ENCODE measurements at regions not wholly inside any gene's neighbourhood (a gene's known extent, or its start where the extent isn't known, plus 50 kb on each side); places are given as distances from the start of the nearest gene placed in this dataset.
"Not testable (repeated sequence)": the region's sequence is repeated elsewhere in the genome, so short reads cannot be mapped to it uniquely, and the experiment has no call there.

- H3K4me3 ChIP-seq (ENCODE audit: extremely low read depth in 1 of 4, insufficient read depth in 2 of 4, low read depth in 3 of 4, low read length in 4 of 4); H3K27ac ChIP-seq (ENCODE audit: low read depth, low read length); H4K5ac ChIP-seq (ENCODE audit: insufficient read length, low read depth, low read length); H4K20me1 ChIP-seq (replicated peaks in 1 of 2; ENCODE audit: control insufficient read depth in 1 of 2, insufficient read depth in 2 of 2, low read length in 2 of 2); DNase-seq (ENCODE audit: low read depth in 1 of 2, low spot score in 2 of 2); H4K91ac ChIP-seq (replicated peaks; ENCODE audit: insufficient read length, low read length); H3K14ac ChIP-seq (ENCODE audit: insufficient read length); H3K36me3 ChIP-seq (ENCODE audit: control insufficient read depth in 2 of 4, insufficient read depth in 4 of 4, low read length in 3 of 4); H3K23me2 ChIP-seq (ENCODE audit: low read depth, low read length); H3K56ac ChIP-seq (replicated peaks; ENCODE audit: insufficient read length, low read depth, low read length); H2AFZ ChIP-seq (ENCODE audit: low read length); H3K4ac ChIP-seq (replicated peaks; ENCODE audit: insufficient read length, low read depth, low read length); CTCF ChIA-PET (ENCODE audit: partially characterized antibody); H3K9ac ChIP-seq (replicated peaks in 1 of 4; ENCODE audit: extremely low read depth in 1 of 4, low read depth in 3 of 4, low read length in 3 of 4); H3K18ac ChIP-seq (ENCODE audit: extremely low read depth, low read length); H2BK120ac ChIP-seq (replicated peaks; ENCODE audit: low read depth, low read length); FAIRE-seq; H2BK20ac ChIP-seq (ENCODE audit: low read length); H3K4me1 ChIP-seq (replicated peaks in 1 of 4; ENCODE audit: control insufficient read depth in 3 of 4, insufficient read depth in 4 of 4, low read length in 3 of 4); H3K79me2 ChIP-seq (ENCODE audit: control insufficient read depth in 1 of 2, insufficient read depth in 2 of 2, low read length in 2 of 2); H3K27me3 ChIP-seq (replicated peaks in 1 of 4; ENCODE audit: control insufficient read depth in 3 of 4, extremely low read depth in 1 of 4, insufficient read depth in 3 of 4, low read length in 3 of 4); H3K4me2 ChIP-seq (ENCODE audit: insufficient read depth in 1 of 2, low read depth in 2 of 2, low read length in 2 of 2); H2BK15ac ChIP-seq (ENCODE audit: low read length); H2AK5ac ChIP-seq (ENCODE audit: low read depth, low read length); H2BK5ac ChIP-seq (ENCODE audit: low read depth, low read length); POLR2A ChIA-PET (ENCODE audit: partially characterized antibody); H4K8ac ChIP-seq (ENCODE audit: extremely low read depth, insufficient read depth, low read length); H2BK12ac ChIP-seq (ENCODE audit: low read depth, low read length); H3K79me1 ChIP-seq (ENCODE audit: low read depth, low read length); H3K23ac ChIP-seq (ENCODE audit: insufficient read length): not testable (repeated sequence)
- H3K9me3 ChIP-seq (ENCODE audit: insufficient read depth in 2 of 2, low read depth in 1 of 2, low read length in 1 of 2) = peaks cover 32 to 43% of the 10 kb centered on the region in 2 experiments
- 87% methylated on average over 16 of the region's 20 CpGs; no CpG with 5 or more reads in 1 of the 2 experiments for WGBS, 2 experiments (ENCODE audit: extremely low coverage in 1 of 2, insufficient coverage in 1 of 2, insufficient read length in 1 of 2, insufficient replicate concordance in 2 of 2, low coverage in 1 of 2, low lambda C conversion rate in 2 of 2, missing lambda C conversion rate in 1 of 2)
Measured at GRCh38 chr17:21593452-21594105, 98.7 kb upstream of the KCNJ18 start.
